NCI-H2227 treated with DMSO at 0.1 percent for 48 hours (cell line): ENCODE measurements at regions not wholly inside any gene's neighbourhood (a gene's known extent, or its start where the extent isn't known, plus 50 kb on each side); places are given as distances from the start of the nearest gene placed in this dataset.

Experiments
- DNase-seq: peaks from one replicate; lab custom pipeline; 2025; lab: John Stamatoyannopoulos, UW

DNA sequence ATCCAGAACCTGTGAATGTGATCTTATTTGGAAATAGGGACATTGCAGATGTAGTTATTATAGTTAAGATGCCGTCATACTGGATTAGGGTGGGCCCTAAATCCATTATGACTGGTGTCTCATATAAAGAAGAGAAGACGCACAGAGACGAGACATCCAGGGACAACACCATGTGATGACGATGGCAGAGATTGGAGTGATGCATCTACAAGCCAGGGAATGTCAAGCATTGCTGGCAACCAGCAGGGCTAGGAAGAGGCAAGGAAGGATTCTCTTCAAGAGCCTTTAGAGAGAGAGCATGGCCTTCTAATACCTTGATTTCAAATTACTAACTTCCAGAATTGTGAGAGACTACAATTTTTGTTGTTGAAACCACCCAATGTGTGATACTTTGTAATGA, 345.8 kb downstream of the PTEN start:
- no peak for DNase-seq

DNA sequence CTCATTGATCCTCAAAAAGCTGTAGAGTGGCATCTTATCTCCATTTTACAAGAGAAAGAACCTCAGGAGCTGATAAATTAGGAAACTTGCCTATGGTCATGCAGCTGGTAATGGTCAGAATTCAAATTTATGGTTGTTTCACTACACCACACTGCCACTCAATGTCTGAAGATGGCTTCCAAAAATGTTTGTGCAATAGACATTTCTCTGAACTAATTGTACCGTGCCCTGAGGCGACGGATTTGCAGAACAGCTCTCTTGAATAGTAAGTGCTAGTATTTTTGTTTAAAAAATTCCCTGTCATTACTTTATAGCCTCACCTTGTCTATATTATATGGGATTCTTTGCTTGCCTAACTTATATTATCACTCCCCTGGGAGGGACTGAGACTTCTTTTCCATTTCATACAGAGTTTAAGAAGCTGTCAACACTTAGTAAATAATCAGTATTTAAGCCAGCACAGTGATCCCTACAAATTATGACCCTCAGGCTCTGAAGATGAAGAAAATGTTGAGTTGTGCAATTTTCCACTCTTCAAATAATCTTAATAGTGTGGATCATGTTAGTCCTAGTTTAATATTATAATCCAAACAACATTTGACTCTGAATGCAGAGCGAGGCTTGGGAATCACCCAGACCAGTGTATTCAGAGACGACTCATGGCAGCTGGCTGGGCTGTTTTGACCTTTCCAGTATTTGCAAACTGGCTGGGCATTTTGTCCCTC, 346.6 kb downstream of the PTEN start:
- no peak for DNase-seq

DNA sequence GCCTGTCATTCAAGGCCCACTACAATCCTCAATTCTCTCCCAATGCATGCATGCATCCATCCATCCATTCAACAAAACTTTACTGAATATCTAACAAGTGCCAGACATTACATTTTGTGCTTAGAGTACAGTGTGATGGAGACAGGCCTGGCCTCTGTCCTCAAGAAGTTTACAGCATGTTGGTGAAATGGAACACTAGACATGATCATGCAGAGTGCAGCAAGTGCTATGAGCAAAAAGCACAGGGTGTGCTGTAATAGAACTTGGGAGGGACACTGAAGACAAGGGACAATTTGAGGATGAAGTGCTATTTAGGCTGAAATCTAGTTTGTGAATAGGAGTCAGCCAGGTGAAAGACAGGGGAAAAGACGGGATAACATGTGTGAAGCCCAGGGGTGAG, 347.8 kb downstream of the PTEN start:
- DNase-seq: no peak

DNA sequence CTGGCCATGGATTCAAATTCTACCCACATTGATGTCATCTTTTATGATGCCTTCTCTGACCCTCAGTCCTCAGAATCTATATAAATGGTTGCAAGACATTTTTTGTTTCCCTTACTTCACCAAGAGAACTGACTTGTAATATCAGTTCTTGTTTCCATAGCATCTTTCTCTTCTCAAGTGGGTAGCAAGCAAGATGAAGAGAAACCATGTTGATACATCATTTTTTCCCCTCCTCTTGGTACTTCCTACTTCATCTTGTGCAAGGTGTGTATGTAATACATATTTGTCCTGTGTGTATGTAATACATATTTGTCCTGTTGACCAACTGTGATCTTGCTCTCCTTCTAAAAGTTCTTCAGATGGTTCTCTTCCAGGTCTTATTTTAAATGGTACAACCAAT, 348.6 kb downstream of the PTEN start:
- DNase-seq: no peak

DNA sequence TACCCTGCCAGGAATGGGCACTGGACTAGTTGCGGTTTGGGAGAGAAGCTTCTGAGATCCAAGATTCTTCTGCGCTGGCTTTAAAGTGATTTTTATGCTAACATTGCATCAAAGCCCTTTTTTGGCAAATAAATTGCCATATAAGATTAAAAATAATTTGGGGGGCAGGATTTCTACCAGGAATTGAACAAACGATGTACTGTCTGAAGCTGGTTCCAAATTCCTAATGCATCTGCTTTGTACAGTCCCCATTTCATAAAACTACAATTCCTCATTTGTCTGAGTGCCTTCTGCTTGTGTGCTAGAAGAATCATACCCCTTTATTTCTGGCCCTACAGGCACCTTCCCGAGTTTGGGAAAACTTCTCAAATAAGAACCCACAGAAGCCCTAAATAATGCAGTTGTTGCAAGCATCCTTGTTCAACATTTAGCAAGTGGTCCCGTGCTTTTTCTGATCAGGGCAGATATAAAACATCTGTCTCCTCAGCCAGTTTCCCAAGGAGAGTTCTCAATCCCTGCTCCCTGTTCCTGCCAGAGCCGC, 349.7 kb downstream of the PTEN start:
- DNase-seq: no peak

DNA sequence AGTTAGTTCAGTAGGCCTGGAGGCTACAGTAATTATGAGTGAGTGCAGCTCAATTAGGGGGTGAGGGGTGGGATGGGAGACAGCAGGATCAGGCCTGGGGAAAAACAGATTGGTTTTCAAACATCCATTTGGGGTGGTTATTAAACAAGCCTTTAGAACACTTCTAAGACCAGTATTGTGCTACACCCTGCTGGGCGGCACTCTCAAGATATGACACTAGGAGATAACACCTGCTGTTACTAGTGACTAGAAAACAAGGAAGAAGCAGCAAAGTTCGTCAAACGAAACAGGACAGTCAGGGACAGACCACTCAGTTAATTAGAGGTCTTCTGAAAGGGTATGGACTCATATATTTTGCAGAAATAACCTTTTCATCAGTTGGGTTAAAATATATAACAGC, 353.6 kb downstream of the PTEN start:
- DNase-seq: peak; percentile 74

DNA sequence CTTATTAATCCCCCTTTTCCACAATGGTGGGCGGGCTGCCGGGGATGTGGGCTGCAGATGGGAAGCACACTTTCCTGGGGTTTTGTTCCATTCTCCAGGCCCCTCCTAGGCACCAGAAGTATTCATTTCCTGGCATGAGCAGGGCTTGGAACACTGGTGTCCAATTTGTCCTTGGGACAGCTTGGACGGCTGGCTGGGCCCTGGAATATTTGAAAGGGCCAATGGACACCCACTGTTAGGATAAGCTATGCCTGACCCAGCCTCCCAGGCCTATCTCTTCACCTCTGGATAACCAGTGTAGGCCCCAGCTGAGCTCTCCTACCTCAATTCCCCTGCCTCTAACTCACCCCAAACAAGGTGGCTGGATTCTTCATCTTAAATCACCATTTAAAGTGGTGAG, 354.9 kb downstream of the PTEN start:
- DNase-seq: no peak

DNA sequence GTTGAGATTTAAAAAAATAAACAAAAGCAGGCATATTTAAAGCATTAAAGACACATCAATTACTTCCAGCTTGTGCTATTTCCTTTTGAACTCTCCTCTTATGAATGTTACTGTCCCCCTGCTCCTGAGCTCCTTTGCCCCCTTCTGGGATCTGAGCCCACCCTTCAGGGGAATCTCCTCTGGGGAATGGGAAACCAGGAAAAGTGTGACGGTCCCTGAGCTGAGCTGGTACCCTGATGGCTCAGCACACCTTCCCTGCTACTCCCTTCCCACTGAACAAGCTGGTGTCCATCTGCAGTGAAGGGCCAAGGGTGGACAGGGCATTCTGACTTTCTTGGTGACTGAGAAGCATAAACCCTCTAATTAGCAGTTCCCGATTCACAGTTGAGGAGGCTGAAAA, 356.3 kb downstream of the PTEN start:
- no peak for DNase-seq

DNA sequence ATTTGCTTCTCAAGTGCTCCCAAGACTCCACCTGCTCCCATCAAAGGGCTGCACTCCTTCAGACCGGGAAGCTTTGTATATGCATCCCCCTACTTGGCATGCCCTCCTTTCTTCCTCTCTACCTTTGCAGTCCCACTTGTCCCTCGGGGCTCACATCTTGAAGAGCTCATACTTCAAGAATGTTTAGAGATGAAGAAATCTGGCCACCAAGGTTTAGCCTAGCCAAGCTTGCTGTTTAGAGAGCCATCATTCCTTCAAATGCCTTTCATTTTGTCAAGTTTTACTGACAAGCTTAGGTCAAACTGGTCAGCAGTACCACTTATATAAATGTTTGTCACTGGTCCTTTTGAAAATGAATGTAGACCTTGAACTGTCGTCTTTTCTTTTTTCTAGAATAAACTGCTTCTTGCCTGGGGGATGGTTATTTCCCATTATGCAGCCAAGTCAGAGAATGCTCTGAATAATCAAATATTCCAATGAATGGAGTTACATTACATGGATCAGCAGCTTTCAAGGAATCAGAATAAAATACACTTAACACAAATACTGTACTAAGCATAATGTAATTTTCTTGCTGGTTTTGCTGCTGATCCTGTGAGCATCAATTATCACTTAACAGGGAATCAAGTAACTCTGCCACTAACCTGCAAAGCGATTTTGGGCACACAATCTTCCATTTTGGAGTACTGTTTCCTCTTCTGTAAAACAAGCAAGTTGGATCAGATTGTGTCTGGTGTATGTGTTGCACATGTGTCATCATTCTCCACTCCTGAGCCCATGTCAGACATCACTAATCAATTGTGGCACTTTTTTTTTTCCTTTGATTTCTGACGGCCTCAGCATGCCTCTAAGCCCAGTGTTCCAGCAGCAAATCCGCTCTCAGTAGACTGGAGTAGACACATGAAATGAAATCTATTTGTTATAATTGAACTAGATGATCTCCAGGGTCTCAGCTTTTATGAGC, 357.9 kb downstream of the PTEN start:
- DNase-seq: no peak

DNA sequence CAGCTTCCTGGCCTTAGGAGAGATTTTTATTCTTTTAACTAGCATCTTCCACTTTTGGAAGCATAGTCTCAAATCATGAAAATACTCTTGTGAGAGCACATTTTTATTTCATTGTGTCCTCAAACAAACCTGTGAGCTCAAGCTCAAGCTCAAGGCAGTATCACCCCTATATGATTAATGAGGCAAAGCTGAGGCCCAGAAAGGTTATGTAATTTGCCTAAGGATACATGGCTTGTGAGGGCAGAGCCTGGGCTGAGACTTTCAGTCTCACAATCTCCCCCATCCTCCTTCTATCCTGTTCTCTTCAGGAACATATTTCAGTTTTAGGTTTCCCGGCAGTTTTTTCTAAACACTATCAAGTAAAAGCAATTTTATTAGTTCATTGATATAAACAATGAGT, 359.5 kb downstream of the PTEN start:
- DNase-seq: no peak
